ENCODE measurements at regions not wholly inside any gene's neighbourhood (a gene's known extent, or its start where the extent isn't known, plus 50 kb on each side); places are given as distances from the start of the nearest gene placed in this dataset.

- TF ChIP-seq CTCF (conservative IDR thresholded peaks at IDR 0.05): no peak
- no peaks in the 10 kb centered on the region for H3K36me3 Mint-ChIP-seq
- H3K27ac Mint-ChIP-seq: no peak overlapping the region
Observed at GRCh38 chr4:154677300-154677699, 64.8 kb upstream of the FGG start.

GRCh38 chr4:154677923-154678322 lies 65.5 kb upstream of the FGG start:
- no peak for TF ChIP-seq CTCF (conservative IDR thresholded peaks at IDR 0.05)
- Mint-ChIP-seq H3K27ac (no peak overlapping the region), H3K27me3 (peaks cover 9% of the 10 kb centered on the region), H3K4me3 (no peak overlapping the region), H3K36me3 (no peaks in the 10 kb centered on the region), H3K4me1 (ENCODE audit: unreplicated experiment) (no peaks in the 10 kb centered on the region), H3K9me3 (no peaks in the 10 kb centered on the region)
- DNase-seq (ENCODE audit: extremely low spot score, unreplicated experiment): no peak

More at GRCh38 chr4:154677300-154677699, 64.8 kb upstream of the FGG start:
- no peak for DNase-seq (ENCODE audit: extremely low spot score, unreplicated experiment)
- Mint-ChIP-seq H3K4me1 (ENCODE audit: unreplicated experiment) (no peaks in the 10 kb centered on the region), H3K4me3 (no peak overlapping the region), H3K9me3 (no peaks in the 10 kb centered on the region), H3K27me3 (peaks cover 9% of the 10 kb centered on the region)

GRCh38 chr4:154683956-154684681 lies 59.7 kb upstream of the LRAT start:
- H3K4me1 Mint-ChIP-seq (ENCODE audit: unreplicated experiment): no peaks in the 10 kb centered on the region
- no peak for DNase-seq (ENCODE audit: extremely low spot score, unreplicated experiment)
- no peaks in the 10 kb centered on the region for H3K9me3 Mint-ChIP-seq
- H3K27ac Mint-ChIP-seq: no peak overlapping the region
- H3K27me3 Mint-ChIP-seq: peaks cover 4% of the 10 kb centered on the region
- TF ChIP-seq CTCF (conservative IDR thresholded peaks at IDR 0.05): no peak
- no peaks in the 10 kb centered on the region for H3K36me3 Mint-ChIP-seq
- no peak overlapping the region for H3K4me3 Mint-ChIP-seq

- H3K27ac Mint-ChIP-seq: no peak overlapping the region
- peak; percentile 47 for TF ChIP-seq CTCF (conservative IDR thresholded peaks at IDR 0.05)
- peaks cover 11% of the 10 kb centered on the region for H3K27me3 Mint-ChIP-seq
- H3K36me3 Mint-ChIP-seq: no peaks in the 10 kb centered on the region
- DNase-seq (ENCODE audit: extremely low spot score, unreplicated experiment): no peak
- H3K4me3 Mint-ChIP-seq: no peak overlapping the region
- no peaks in the 10 kb centered on the region for H3K4me1 Mint-ChIP-seq (ENCODE audit: unreplicated experiment)
- H3K9me3 Mint-ChIP-seq: no peaks in the 10 kb centered on the region
Observed at GRCh38 chr4:154686838-154687237, 57.0 kb upstream of the LRAT start.

GRCh38 chr4:154687840-154688239 lies 56.0 kb upstream of the LRAT start:
- TF ChIP-seq CTCF (conservative IDR thresholded peaks at IDR 0.05): no peak
- DNase-seq (ENCODE audit: extremely low spot score, unreplicated experiment): no peak
- no peaks in the 10 kb centered on the region for H3K4me1 Mint-ChIP-seq (ENCODE audit: unreplicated experiment)
- no peak overlapping the region for H3K4me3 Mint-ChIP-seq
- H3K36me3 Mint-ChIP-seq: no peaks in the 10 kb centered on the region
- no peak overlapping the region for H3K27ac Mint-ChIP-seq
- no peaks in the 10 kb centered on the region for H3K9me3 Mint-ChIP-seq
- H3K27me3 Mint-ChIP-seq: peaks cover 15% of the 10 kb centered on the region
